SK-N-SH treated with all-trans-retinoic acid at 6 μM for 48 hours (cell line): ENCODE measurements at regions not wholly inside any gene's neighbourhood (a gene's known extent, or its start where the extent isn't known, plus 50 kb on each side); places are given as distances from the start of the nearest gene placed in this dataset.

ENCODE experiments used
- ATAC-seq: fragments of 200-7000 bp; cut with Tn5 transposase; 3 replicates; pipeline ENCODE4 v1.9.1; 2020; ENCODE audit warnings: mild to moderate bottlenecking, moderate library complexity
- ARNTL ChIP-seq: fragments of 450-650 bp; formaldehyde crosslinking; IDR thresholded peaks from 2 replicates; pipeline ENCODE4 v1.5.0; 2020; ENCODE audit warnings: low read depth, mild to moderate bottlenecking, moderate library complexity, borderline replicate concordance
- BACH2 ChIP-seq: fragments of 250-450 bp; sonication (Bioruptor Pico); IDR thresholded peaks from 2 replicates; pipeline ENCODE4 v1.9.0; 2021; ENCODE audit warnings: mild to moderate bottlenecking, borderline replicate concordance
- CSDC2 ChIP-seq: fragments of 250-450 bp; sonication (Bioruptor Pico); IDR thresholded peaks from 2 replicates; pipeline ENCODE4 v1.5.0; 2020; ENCODE audit warnings: mild to moderate bottlenecking, moderate library complexity
- ESRRG ChIP-seq: fragments of 250-450 bp; sonication (Bioruptor Pico); IDR thresholded peaks from 2 replicates; pipeline ENCODE4 v1.6.1; 2021; ENCODE audit warnings: mild to moderate bottlenecking
- GLIS3 ChIP-seq: fragments of 250-450 bp; sonication (Bioruptor Pico); IDR thresholded peaks from 2 replicates; pipeline ENCODE4 v1.5.0; 2020; ENCODE audit warnings: mild to moderate bottlenecking, moderate library complexity
- ISL1 ChIP-seq: fragments of 250-450 bp; sonication (Bioruptor Pico); IDR thresholded peaks from 2 replicates; pipeline ENCODE4 v2.1.2; 2022; ENCODE audit warnings: mild to moderate bottlenecking, moderate library complexity
- RARB ChIP-seq: fragments of 250-450 bp; sonication (Bioruptor Pico); IDR thresholded peaks from 2 replicates; pipeline ENCODE4 v1.8.0; 2021; ENCODE audit warnings: mild to moderate bottlenecking, moderate library complexity
- TCF4 ChIP-seq: fragments of 250-450 bp; sonication (Bioruptor Pico); IDR thresholded peaks from 2 replicates; pipeline ENCODE4 v1.8.0; 2021; ENCODE audit warnings: mild to moderate bottlenecking, moderate library complexity, borderline replicate concordance
- TOX ChIP-seq: fragments of 250-450 bp; sonication (Bioruptor Pico); IDR thresholded peaks from 2 replicates; pipeline ENCODE4 v1.8.0; 2021; ENCODE audit warnings: mild to moderate bottlenecking, moderate library complexity, borderline replicate concordance
- ZC3H10 ChIP-seq: fragments of 250-450 bp; sonication (Bioruptor Pico); IDR thresholded peaks from 2 replicates; pipeline ENCODE4 v1.5.1; 2021; ENCODE audit warnings: mild to moderate bottlenecking, moderate library complexity
- ZFP3 ChIP-seq: fragments of 250-450 bp; sonication (Bioruptor Pico); IDR thresholded peaks from 2 replicates; pipeline ENCODE4 v1.5.0; 2020; ENCODE audit warnings: mild to moderate bottlenecking, moderate library complexity
- ZFP30 ChIP-seq: fragments of 450-650 bp; formaldehyde crosslinking; IDR thresholded peaks from 2 replicates; pipeline ENCODE4 v1.5.0; 2022; ENCODE audit warnings: mild to moderate bottlenecking, moderate library complexity
- ZNF8 ChIP-seq: fragments of 450-650 bp; formaldehyde crosslinking; IDR thresholded peaks from 2 replicates; pipeline ENCODE4 v1.5.0; 2020; ENCODE audit warnings: mild to moderate bottlenecking, moderate library complexity
- TF ChIP-seq, protein P1 (sequence below): fragments of 250-450 bp; sonication (Bioruptor Pico); IDR thresholded peaks from 2 replicates; pipeline ENCODE4 v1.5.1; 2020; ENCODE audit warnings: low read depth, mild to moderate bottlenecking, moderate library complexity
- TF ChIP-seq, protein P2 (sequence below): fragments of 250-450 bp; sonication (Bioruptor Pico); IDR thresholded peaks from 2 replicates; pipeline ENCODE4 v1.8.0; 2021; ENCODE audit warnings: low read depth, mild to moderate bottlenecking, moderate library complexity, borderline replicate concordance
- TF ChIP-seq, protein P3 (sequence below): fragments of 250-450 bp; sonication (Bioruptor Pico); IDR thresholded peaks from 2 replicates; pipeline ENCODE4 v1.8.0; 2020; ENCODE audit warnings: mild to moderate bottlenecking, moderate library complexity, borderline replicate concordance
- TF ChIP-seq, protein P4 (sequence below): fragments of 250-450 bp; sonication (Bioruptor Pico); IDR thresholded peaks from 2 replicates; pipeline ENCODE4 v1.5.0; 2020; ENCODE audit warnings: mild to moderate bottlenecking, moderate library complexity
- TF ChIP-seq, protein P5 (sequence below): fragments of 250-450 bp; sonication (Bioruptor Pico); IDR thresholded peaks from 2 replicates; pipeline ENCODE4 v1.5.1; 2021; ENCODE audit warnings: mild to moderate bottlenecking, moderate library complexity

DNA sequence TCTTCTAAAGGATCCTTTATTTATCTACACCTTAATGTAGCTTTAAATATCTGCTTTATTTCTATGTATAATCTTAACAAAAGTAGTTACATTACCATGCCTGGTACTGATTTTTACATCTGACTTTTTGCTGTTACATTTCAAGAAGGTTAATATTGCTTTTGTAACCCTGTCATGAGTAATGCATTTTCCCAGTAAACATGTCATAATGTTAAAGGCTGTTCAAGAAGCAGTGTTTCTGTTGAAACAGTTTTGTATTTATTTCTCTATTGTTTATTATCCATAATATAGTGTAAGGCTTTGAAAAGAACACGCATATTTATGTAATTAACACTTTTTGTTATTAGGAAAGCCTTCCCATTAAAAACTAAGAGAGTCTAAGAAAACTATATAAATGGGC lies 98.5 kb upstream of the SOX2 start:
- no peak for ATAC-seq
- TF ChIP-seq ZNF8 (CRISPR knock-in tag) (no peak), ISL1 (CRISPR knock-in tag) (no peak), ZFP30 (CRISPR knock-in tag) (no peak), BACH2 (CRISPR knock-in tag) (no peak), ARNTL (CRISPR knock-in tag) (no peak), ZFP3 (CRISPR knock-in tag) (no peak), CSDC2 (CRISPR knock-in tag) (no peak)
- TF ChIP-seq, protein P1, sequence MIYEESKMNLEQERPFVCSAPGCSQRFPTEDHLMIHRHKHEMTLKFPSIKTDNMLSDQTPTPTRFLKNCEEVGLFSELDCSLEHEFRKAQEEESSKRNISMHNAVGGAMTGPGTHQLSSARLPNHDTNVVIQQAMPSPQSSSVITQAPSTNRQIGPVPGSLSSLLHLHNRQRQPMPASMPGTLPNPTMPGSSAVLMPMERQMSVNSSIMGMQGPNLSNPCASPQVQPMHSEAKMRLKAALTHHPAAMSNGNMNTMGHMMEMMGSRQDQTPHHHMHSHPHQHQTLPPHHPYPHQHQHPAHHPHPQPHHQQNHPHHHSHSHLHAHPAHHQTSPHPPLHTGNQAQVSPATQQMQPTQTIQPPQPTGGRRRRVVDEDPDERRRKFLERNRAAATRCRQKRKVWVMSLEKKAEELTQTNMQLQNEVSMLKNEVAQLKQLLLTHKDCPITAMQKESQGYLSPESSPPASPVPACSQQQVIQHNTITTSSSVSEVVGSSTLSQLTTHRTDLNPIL, result no peak
- TF ChIP-seq, protein P2, sequence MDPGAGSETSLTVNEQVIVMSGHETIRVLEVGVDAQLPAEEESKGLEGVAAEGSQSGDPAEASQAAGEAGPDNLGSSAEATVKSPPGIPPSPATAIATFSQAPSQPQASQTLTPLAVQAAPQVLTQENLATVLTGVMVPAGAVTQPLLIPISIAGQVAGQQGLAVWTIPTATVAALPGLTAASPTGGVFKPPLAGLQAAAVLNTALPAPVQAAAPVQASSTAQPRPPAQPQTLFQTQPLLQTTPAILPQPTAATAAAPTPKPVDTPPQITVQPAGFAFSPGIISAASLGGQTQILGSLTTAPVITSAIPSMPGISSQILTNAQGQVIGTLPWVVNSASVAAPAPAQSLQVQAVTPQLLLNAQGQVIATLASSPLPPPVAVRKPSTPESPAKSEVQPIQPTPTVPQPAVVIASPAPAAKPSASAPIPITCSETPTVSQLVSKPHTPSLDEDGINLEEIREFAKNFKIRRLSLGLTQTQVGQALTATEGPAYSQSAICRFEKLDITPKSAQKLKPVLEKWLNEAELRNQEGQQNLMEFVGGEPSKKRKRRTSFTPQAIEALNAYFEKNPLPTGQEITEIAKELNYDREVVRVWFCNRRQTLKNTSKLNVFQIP, result no peak

DNA sequence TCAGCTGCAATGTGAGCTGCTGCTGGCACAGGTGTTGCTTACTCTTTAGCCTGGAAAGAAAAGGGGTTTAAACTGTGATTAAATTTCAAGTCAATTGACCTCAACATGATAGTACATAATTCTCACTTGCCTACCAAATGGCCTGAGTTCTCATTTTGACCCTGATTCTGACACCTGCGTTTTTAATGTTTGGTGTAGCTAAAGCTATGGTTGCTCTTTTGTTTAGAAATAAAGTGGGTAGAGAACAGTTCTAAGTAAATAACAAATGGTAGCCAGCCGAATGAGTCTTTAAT lies 100.8 kb upstream of the SOX2 start:
- TF ChIP-seq CSDC2 (CRISPR knock-in tag), result no peak
- TF ChIP-seq ZFP3 (CRISPR knock-in tag), result no peak
- TF ChIP-seq TOX (CRISPR knock-in tag), result no peak
- TF ChIP-seq ESRRG (CRISPR knock-in tag), result no peak
- TF ChIP-seq, protein P3, sequence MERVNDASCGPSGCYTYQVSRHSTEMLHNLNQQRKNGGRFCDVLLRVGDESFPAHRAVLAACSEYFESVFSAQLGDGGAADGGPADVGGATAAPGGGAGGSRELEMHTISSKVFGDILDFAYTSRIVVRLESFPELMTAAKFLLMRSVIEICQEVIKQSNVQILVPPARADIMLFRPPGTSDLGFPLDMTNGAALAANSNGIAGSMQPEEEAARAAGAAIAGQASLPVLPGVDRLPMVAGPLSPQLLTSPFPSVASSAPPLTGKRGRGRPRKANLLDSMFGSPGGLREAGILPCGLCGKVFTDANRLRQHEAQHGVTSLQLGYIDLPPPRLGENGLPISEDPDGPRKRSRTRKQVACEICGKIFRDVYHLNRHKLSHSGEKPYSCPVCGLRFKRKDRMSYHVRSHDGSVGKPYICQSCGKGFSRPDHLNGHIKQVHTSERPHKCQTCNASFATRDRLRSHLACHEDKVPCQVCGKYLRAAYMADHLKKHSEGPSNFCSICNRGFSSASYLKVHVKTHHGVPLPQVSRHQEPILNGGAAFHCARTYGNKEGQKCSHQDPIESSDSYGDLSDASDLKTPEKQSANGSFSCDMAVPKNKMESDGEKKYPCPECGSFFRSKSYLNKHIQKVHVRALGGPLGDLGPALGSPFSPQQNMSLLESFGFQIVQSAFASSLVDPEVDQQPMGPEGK (CRISPR knock-in tag), result no peak
- no peak for TF ChIP-seq ZC3H10
- TF ChIP-seq, protein P1, result no peak
- TF ChIP-seq, protein P4, sequence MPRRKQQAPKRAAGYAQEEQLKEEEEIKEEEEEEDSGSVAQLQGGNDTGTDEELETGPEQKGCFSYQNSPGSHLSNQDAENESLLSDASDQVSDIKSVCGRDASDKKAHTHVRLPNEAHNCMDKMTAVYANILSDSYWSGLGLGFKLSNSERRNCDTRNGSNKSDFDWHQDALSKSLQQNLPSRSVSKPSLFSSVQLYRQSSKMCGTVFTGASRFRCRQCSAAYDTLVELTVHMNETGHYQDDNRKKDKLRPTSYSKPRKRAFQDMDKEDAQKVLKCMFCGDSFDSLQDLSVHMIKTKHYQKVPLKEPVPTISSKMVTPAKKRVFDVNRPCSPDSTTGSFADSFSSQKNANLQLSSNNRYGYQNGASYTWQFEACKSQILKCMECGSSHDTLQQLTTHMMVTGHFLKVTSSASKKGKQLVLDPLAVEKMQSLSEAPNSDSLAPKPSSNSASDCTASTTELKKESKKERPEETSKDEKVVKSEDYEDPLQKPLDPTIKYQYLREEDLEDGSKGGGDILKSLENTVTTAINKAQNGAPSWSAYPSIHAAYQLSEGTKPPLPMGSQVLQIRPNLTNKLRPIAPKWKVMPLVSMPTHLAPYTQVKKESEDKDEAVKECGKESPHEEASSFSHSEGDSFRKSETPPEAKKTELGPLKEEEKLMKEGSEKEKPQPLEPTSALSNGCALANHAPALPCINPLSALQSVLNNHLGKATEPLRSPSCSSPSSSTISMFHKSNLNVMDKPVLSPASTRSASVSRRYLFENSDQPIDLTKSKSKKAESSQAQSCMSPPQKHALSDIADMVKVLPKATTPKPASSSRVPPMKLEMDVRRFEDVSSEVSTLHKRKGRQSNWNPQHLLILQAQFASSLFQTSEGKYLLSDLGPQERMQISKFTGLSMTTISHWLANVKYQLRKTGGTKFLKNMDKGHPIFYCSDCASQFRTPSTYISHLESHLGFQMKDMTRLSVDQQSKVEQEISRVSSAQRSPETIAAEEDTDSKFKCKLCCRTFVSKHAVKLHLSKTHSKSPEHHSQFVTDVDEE (CRISPR knock-in tag), result no peak
- no peak for TF ChIP-seq TCF4 (CRISPR knock-in tag)
- TF ChIP-seq ZNF8 (CRISPR knock-in tag), result no peak
- no peak for TF ChIP-seq ARNTL (CRISPR knock-in tag)
- TF ChIP-seq, protein P2, result no peak
- no peak for TF ChIP-seq GLIS3
- no peak for TF ChIP-seq BACH2 (CRISPR knock-in tag)
- TF ChIP-seq ISL1 (CRISPR knock-in tag), result no peak
- TF ChIP-seq RARB (CRISPR knock-in tag), result no peak
- TF ChIP-seq, protein P5, sequence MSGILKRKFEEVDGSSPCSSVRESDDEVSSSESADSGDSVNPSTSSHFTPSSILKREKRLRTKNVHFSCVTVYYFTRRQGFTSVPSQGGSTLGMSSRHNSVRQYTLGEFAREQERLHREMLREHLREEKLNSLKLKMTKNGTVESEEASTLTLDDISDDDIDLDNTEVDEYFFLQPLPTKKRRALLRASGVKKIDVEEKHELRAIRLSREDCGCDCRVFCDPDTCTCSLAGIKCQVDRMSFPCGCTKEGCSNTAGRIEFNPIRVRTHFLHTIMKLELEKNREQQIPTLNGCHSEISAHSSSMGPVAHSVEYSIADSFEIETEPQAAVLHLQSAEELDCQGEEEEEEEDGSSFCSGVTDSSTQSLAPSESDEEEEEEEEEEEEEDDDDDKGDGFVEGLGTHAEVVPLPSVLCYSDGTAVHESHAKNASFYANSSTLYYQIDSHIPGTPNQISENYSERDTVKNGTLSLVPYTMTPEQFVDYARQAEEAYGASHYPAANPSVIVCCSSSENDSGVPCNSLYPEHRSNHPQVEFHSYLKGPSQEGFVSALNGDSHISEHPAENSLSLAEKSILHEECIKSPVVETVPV, result no peak

More for the DNA sequence above, 100.8 kb upstream of the SOX2 start:
- ATAC-seq, result no peak
